A549 (cell line): ENCODE measurements at regions not wholly inside any gene's neighbourhood (a gene's known extent, or its start where the extent isn't known, plus 50 kb on each side); places are given as distances from the start of the nearest gene placed in this dataset.

Experiments
- CTCF ChIP-seq: fragments of >200 bp; sonication (Bioruptor Twin); formaldehyde crosslinking; IDR thresholded peaks from 3 replicates; pipeline ENCODE4 v1.5.1; 2016
- MAFK ChIP-seq: fragments of 450-650 bp; IDR thresholded peaks from 2 replicates; pipeline ENCODE4 v1.6.1; 2014; ENCODE audit not compliant: partially characterized antibody
- MAZ ChIP-seq: fragments of 150-350 bp; IDR thresholded peaks from 2 replicates; pipeline ENCODE4 v1.6.1; 2014; ENCODE audit warnings: antibody characterized with exemption, low read depth, low read length, borderline replicate concordance

- TF ChIP-seq CTCF, result no peak
- no peak for TF ChIP-seq MAZ
- no peak for TF ChIP-seq MAFK
These were observed 431.8 kb downstream of the PPARGC1A start for GRCh38 chr4:23458054-23458453.
